ENCODE measurements at regions not wholly inside any gene's neighbourhood (a gene's known extent, or its start where the extent isn't known, plus 50 kb on each side); places are given as distances from the start of the nearest gene placed in this dataset.

DNA sequence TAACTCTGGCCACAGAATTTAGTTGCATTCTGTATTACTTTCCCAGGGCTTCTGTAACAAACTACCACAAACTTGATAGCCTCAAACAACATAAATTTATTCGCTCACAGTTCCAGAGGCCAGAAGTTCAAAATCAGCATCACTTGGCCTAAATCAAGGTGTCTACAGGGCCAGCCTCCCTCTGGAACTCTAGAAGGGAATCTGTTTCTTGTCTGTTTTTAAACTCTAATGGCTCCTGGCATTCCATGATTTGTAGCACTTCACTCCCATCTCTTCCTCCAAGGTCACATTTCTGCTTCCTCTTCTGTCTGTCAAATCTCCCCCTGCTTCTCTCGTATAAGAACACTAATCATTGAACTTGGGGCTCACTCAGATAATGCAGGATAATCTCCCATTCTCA lies 151.9 kb upstream of the ARPP21 start:
- DNase-seq (ENCODE audit: extremely low read depth in 1 of 11, low read depth in 9 of 11, low spot score in 4 of 11) = peak in 5 of 11 donors; percentile 47 to 63 (median 59)

DNA sequence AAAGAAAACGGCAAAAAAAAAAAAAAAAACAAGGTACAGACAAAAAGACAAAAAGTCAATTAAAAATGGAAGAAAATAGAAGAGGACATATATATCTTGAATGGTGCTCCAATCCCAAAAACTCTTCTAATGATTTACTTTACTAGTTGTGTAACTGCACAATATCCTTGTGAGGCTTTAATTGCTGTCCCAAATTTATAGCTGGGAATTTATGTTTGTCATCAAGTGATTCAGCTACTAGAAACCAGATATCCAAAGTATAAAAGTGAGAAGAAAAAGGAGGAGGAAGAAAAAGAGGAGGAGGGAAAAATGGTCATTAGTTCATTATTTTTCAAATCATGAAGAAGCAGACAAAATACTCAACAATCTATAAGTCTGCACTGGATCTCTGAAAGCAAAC lies 150.8 kb upstream of the ARPP21 start:
- peak in 2 of 11 donors; percentile 19 to 31 for DNase-seq (ENCODE audit: extremely low read depth in 1 of 11, low read depth in 9 of 11, low spot score in 4 of 11)

DNA sequence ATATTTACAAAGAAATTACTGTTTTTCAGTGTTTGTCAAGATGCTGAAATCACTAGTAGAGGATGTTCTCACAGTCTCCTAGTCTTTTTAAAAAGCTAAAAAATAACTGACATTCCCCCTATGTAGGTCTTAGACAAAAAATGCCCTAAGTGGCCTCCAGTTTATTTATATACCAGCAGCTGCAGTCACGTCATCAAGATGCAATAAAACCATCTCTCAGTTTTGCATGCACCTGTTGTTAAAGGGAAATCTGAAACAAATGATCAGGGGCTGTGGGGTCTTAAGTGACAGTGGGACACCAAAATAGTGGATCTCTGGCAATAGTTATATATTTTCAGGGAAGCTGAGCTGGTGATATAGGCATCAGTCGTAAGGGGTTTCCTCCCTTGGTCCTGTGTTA lies 146.5 kb upstream of the ARPP21 start:
- DNase-seq (ENCODE audit: extremely low read depth in 1 of 11, low read depth in 9 of 11, low spot score in 4 of 11) = no peak

DNA sequence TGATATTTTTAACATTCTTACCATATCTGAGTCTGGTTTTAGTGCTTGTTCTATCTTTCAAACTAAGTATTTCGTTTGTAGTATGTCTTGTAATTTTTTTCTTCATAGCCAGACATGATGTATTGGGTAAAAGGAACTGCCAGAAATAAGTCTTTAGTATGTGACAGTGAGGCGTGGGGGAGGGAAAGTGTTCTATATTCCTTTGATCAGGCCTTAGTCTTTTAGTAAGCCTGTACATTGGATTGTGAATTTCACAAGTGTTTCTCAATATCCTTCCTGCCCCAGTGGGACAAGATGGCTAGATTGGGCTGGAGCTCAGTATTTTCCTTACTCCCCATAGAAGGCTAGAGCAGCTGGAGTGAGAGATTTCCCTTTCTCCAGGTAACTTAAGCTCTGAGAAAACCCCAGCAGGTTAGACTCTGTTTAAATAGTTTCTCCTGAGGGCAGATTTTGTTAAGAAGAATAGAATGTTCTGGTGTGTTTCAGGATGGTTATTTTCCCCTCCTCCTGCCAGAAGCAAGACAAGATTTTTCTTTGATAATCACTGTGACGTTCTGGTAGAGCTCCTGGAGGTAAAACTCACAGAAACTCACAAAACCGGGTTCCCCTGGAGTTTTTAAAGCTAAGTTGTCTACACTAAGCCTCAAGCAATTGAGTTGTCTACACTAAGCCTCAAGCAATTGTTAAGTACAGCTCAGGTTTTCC lies 140.7 kb upstream of the ARPP21 start:
- DNase-seq (ENCODE audit: extremely low read depth in 1 of 11, low read depth in 9 of 11, low spot score in 4 of 11) = no peak

DNA sequence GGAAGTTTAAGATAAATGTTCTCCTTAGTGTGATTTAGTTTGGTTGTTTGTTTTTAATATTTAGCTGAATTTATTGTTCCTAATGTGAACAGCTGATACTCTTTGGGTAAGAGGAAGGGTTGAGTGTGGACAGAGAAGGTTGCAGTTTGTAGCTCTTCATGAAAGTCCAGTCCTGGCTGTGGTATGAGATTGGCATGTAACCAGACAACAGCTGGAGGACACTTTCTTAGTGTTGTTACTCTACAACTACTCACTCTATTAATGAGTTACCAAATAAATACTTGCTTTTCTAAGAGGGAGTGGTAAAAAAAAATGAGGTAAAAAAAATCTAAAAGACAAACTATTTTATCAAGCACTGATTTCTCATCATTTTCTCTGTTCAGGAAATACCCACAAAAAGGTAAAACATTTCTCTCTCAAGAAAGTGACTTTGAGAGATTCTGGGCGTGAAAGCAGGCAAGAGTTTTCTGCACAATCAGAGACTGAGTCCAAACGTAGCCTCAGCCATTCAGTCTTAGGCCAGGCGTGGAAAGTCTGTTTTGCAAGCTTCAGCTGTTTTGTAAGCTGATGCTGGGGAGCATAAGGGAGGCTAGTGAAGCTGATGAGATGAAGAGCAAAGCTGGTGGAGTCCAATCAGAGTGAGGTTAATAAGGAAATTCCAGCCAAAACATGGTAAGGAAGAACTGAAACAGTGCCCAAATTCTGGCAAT lies 138.5 kb upstream of the ARPP21 start:
- no peak for DNase-seq (ENCODE audit: extremely low read depth in 1 of 11, low read depth in 9 of 11, low spot score in 4 of 11)

DNA sequence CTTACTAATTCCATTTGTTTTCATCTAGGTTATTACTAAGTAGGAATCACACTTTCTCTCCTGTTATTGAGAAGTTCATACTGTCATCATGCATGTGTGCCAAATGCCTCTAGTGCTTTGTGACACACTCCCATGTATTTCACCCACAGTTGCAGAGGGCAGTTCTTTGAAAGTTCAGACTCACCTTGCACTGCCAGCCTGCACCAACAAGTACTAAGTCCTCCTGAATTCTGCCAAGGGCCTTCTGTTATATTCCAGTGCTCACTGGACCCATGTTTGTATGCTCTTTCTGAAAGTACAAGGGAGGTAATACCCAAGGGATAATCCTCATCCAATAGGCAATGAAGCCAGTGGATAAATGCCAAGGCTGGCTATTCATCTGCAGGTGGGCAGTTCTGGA lies 136.6 kb upstream of the ARPP21 start:
- no peak for DNase-seq (ENCODE audit: extremely low read depth in 1 of 11, low read depth in 9 of 11, low spot score in 4 of 11)

DNA sequence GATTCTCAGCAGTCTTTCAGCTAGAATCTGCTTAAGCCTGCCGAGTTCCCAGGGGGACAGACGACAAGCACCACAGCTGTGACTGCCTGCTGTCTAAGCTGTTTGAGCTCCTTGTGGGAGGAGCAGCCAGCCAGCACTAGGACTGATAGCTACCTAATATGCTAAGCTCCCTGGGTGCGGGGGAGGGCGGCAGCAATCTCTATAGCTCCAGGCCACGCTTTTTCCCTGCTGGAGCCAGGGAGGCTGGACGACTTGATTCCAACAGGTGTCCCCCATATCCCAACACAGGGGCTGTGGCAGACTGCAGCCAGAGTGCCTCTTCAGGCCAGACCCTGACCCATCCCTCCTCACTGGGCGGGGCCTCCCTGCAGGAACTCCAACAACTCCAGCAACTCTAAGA lies 134.1 kb upstream of the ARPP21 start:
- DNase-seq (ENCODE audit: extremely low read depth in 1 of 11, low read depth in 9 of 11, low spot score in 4 of 11) = peak in 5 of 11 donors; percentile 33 to 75 (median 69)

DNA sequence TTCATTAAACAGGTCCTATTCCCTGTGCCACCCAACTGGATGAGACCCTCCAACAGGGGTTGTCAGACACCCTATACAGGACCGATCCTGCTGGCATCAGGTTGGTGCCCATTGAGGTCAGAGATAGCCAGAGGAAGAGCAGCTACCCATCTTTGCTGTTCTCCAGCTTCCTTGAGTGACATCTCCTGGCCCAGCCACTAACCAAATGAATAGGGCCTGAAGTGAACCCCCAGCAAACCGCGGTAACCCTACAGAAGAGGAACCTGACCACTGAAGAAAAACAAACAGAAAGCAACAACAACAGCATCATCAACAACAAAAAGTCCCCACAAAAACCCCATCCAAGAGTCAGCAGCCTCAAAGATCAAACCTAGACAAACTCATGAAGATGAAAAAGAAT lies 133.6 kb upstream of the ARPP21 start:
- no peak for DNase-seq (ENCODE audit: extremely low read depth in 1 of 11, low read depth in 9 of 11, low spot score in 4 of 11)

DNA sequence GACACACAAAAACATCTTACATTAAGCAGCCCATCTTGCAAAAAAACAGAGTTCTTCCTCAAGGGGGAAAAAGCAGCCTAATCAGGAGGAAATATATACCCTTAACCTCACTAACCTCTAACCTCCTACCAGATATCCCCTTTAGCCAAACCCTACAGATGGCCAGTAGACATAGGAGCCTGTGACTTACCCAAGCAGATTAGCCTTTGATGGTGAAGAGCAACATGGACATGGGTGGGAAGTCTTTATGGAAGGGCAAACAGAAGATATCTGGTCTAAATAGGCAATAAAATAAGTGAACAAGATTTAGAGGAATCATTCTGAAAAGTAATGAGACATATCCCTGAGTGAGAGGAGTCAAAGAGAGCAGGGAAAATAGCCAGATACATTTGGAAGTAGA lies 119.4 kb upstream of the ARPP21 start:
- peak in 3 of 11 donors; percentile 18 to 40 (median 37) for DNase-seq (ENCODE audit: extremely low read depth in 1 of 11, low read depth in 9 of 11, low spot score in 4 of 11)

DNA sequence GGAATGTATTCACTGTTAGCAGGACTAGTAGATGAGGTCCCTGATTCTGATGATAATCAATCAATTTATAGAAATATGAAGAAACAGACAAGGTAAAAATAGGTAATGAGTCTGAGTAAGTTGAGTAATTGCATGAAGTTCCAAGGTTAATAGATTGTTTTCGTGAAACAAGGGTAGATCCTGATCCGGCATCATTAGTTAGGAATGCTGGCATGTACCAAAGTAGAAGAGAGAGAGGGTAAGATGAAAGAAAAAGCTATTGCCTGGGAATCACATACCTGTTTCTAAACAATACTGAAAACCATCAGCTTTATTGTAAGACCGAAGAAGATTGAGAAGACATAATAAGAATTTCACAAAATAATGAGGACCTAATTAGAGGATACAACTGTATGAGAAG lies 118.1 kb upstream of the ARPP21 start:
- no peak for DNase-seq (ENCODE audit: extremely low read depth in 1 of 11, low read depth in 9 of 11, low spot score in 4 of 11)

DNA sequence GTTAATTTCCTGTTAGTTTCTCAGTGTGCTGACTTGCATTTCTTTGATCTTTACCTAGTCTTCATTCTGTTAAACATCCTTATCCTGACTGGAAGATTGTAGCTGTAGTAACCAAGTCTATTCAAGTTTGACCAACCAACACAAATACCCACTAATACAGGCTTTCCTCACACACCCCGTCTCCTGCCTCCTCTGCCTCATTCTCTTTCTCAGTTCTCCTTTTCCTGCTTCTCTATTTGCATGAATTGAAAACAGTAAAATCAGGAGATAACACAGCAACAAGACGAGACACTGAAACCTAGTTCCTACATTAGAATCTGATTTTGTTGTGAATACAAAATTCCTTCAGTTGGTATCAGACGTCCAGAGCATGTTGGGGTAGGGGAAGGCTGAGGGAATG lies 116.9 kb upstream of the ARPP21 start:
- DNase-seq (ENCODE audit: extremely low read depth in 1 of 11, low read depth in 9 of 11, low spot score in 4 of 11) = no peak

DNA sequence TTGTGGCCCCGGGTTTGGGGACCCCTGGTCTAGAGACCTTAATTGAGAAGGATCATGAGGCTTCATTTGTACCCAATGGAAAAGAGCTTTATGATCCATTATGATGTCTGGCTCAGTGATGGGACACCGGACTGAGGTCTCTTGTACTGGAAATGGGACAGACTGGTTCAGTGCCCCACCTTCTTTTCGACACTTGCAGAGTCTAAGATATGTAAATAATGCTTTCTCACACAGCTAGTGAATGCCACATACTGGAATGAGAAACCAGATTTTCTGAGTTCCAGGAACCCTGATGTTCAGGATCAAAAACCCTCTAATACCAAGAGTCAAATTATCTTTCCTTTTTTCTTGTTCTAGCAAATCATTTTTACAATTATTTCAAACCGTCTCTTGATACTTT lies 116.3 kb upstream of the ARPP21 start:
- no peak for DNase-seq (ENCODE audit: extremely low read depth in 1 of 11, low read depth in 9 of 11, low spot score in 4 of 11)

DNA sequence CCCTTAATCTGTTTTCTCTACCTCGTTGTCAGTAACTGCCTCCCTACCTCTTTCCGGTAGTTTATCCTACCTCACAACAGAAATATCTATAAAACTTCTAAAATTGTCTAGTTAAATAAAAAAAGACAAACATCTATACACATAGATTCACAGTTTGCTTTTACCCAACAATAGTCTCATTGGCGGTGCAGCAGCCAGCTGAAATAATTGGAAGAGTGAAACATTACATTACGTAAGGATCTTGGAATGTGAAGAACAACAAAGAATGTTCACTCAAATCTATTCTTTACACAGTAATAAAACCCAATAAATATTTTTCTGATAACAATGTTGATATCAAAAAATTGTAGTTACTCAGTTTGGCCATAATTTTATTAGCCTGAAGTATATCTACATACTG lies 115.5 kb upstream of the ARPP21 start:
- peak in 1 of 11 donors; percentile 19 for DNase-seq (ENCODE audit: extremely low read depth in 1 of 11, low read depth in 9 of 11, low spot score in 4 of 11)

DNA sequence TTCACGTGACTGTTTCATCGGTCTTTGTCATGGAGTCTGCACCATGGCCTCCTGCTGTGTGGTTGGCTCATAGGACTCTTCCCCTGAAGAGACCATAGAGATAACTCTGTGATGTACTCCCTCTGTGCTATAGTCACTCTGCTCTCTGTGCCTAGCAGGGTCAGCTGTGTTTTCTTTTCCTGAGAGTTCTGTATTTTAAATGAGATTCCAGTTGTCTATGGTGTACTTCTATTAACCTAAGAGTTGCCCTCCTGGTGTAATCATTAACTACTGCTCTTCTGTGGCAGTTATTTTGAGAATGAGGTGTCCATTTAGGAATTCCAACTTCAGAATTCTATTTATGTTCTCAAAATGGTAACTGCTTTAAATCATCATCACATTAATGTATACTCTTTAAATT lies 114.5 kb upstream of the ARPP21 start:
- DNase-seq (ENCODE audit: extremely low read depth in 1 of 11, low read depth in 9 of 11, low spot score in 4 of 11) = peak in 1 of 11 donors; percentile 9

DNA sequence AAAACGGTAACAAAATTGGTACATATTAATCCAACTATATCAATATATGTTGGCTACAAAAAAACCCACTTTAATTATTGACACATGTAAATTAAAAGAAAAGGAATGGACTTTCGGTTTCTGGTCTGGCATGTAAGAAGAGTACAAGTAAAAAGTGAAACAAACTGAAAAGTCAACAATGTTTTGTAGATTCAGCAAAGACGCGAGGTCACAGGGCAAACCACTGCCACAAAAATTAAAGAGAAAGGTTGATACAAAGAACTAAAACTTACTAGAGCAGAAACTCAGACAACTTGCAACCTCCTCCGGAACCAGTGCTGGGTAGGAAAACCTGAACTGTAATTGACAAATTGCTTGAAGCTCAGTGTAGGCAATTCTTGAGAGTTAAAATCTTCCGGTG lies 110.6 kb upstream of the ARPP21 start:
- DNase-seq (ENCODE audit: extremely low read depth in 1 of 11, low read depth in 9 of 11, low spot score in 4 of 11) = peak in 2 of 11 donors; percentile 8 to 29

DNA sequence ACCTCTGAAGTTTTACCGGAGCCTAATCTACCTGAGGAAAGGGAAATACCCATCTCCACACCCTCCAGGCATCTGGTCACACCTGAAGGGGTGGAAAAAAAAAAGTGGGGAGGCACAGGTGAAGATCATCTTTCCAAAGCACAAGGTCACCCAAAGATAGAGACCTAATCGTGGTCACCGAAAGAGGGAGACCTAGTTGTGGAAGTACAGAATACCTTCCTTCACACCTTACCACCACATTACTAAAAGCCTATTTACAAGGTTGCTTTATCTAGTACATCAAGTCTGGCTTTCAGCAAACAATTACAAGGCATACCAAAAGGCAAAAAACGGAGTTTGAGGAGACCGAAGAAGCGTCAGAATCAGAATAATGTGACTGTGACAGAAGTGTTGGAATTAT lies 110.0 kb upstream of the ARPP21 start:
- DNase-seq (ENCODE audit: extremely low read depth in 1 of 11, low read depth in 9 of 11, low spot score in 4 of 11) = no peak

DNA sequence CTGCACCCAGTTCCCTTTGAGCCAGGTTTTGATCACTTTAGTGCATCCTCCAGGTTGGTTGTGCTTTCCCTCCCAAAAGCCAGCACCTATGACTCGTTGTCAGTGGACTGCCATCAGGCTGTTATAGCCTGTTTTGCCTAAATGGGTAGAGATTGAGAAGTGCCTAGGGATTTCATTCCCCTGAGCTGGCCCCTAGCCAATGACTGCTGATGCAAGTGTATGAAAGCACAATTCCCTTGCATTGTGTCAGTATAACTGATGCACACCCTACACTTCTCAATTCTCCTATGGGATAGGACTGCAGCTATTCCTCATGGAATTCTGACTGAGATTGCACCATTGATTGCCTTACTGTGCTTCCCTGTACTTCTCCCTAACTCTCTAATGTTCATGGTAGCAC lies 102.1 kb upstream of the ARPP21 start:
- no peak for DNase-seq (ENCODE audit: extremely low read depth in 1 of 11, low read depth in 9 of 11, low spot score in 4 of 11)

DNA sequence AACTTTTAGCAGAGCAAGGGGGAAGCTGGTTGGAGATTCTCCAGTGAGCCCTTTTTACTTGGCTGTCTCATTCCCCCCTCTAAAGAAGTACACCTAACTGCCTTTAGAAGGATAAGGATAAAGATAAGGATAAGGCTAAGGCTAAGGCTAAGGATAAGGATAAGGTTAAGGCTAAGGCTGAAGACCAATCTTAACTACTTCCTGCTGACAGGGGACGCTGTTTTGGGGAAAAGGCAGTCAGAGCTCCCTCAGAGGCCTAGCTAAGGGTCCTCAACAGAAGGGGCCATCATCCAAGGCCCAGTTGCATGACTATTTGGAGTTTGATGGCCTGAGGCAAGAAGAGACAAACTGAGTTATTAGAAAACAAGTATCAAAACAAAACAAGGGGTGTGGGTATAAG lies 94.3 kb upstream of the ARPP21 start:
- DNase-seq (ENCODE audit: extremely low read depth in 1 of 11, low read depth in 9 of 11, low spot score in 4 of 11) = no peak

DNA sequence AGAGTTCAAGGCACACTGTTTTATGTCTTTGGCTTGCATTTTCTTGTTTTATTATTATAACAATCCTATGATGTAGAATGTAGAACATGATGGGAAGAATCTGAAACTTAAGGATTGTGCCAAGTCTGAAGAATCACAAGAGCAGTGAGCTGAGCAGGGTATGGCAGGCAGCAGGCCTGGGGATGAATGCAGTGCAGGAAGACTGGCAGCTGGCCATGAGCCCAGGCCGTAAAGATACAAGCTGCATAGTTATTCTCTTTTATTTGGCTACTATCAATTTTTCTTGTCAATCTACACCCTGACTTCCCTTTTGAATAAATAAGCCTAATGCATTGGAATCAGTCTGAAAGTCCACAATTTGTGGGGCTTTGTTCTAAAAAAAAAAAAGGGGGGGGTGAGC lies 89.6 kb upstream of the ARPP21 start:
- no peak for DNase-seq (ENCODE audit: extremely low read depth in 1 of 11, low read depth in 9 of 11, low spot score in 4 of 11)

DNA sequence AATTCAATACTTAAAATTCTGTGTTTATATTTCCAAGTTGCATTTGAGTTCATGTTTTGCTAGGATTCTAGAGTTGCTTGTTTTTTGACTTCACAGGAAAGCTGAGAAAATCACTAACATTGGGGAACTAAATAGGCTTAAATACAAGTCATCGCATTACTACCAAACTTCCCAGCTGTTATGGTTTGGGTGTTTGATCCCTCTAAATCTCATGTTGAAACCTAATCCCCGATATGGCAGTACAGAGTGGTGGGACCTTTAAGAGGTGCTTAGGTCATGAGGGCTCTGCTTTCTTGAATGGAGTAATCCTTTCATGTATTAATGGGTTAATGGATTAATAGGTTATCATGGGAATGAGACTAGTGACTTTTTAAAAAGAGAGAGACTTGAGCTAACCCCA lies 77.2 kb upstream of the ARPP21 start:
- no peak for DNase-seq (ENCODE audit: extremely low read depth in 1 of 11, low read depth in 9 of 11, low spot score in 4 of 11)

DNA sequence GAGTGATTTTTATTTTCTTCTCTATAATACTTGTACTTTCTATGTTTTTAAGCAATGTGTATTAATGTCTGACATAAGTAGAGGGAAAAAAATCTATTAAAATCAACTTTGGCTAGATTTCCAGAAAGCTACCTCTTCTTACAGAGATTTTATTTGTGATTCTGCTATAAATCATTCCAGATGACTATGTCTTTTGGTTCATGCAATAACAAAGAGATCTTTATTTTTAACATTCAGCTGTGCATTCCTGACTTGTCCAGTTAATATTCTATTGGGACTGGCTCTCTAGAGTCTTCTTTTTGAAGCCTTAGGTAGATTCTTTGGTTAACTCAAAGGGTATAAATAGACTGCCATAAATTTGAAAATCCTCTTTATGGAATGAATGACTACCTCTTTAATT lies 74.3 kb upstream of the ARPP21 start:
- no peak for DNase-seq (ENCODE audit: extremely low read depth in 1 of 11, low read depth in 9 of 11, low spot score in 4 of 11)

All from renal cortex interstitium (tissue), 11 donors.